ENCODE measurements at regions not wholly inside any gene's neighbourhood (a gene's known extent, or its start where the extent isn't known, plus 50 kb on each side); places are given as distances from the start of the nearest gene placed in this dataset.

GRCh38 chr9:29511680-29512079 is 1938.4 kb upstream of the C9orf72 start:
- TF ChIP-seq CTCF (IDR thresholded peaks at IDR 0.05) (no peak), EP300 (IDR thresholded peaks at IDR 0.05) (no peak), POLR2A (IDR thresholded peaks at IDR 0.05) (no peak), POLR2AphosphoS5 (IDR thresholded peaks at IDR 0.05) (no peak)

Measured in sigmoid colon (tissue), 4 donors.